Keratinocyte (primary cell): ENCODE measurements at regions not wholly inside any gene's neighbourhood (a gene's known extent, or its start where the extent isn't known, plus 50 kb on each side); places are given as distances from the start of the nearest gene placed in this dataset.

ENCODE experiments used
- DNase-seq: peaks from one replicate; pipeline ENCODE4 v3.0.0-alpha.2; 2011; ENCODE audit warnings: low read depth, missing footprints, low spot score
- FAIRE-seq: peaks from 2 replicates; lab custom pipeline; 2011; peaks lifted over from hg19 to GRCh38; lab: Jason Lieb, UNC
- H2AFZ ChIP-seq: 2 replicates; pipeline ENCODE4 v1.6.0; 2012; ENCODE audit warnings: low read length, control low read depth, inconsistent platforms; ENCODE audit not compliant: control insufficient read depth
- H3K27ac ChIP-seq: 2 replicates; pipeline ENCODE4 v1.5.1; 2011; ENCODE audit warnings: low read length; ENCODE audit not compliant: control insufficient read depth, insufficient read depth
- H3K27me3 ChIP-seq: 3 replicates; pipeline ENCODE4 v1.6.0; 2011; ENCODE audit warnings: low read length; ENCODE audit not compliant: control insufficient read depth, insufficient read depth; ENCODE audit errors: extremely low read depth
- H3K36me3 ChIP-seq, 2 experiments: 2 replicates in 1 of 2; 3 replicates in 1 of 2; pipeline ENCODE4 v1.5.1; 2011; ENCODE audit warnings: low read length in 2 of 2, mild to moderate bottlenecking in 1 of 2; ENCODE audit not compliant: control insufficient read depth in 2 of 2, insufficient read depth in 2 of 2; ENCODE audit errors: extremely low read depth in 1 of 2
- H3K4me1 ChIP-seq: 3 replicates; pipeline ENCODE4 v1.5.1; 2011; ENCODE audit warnings: low read length; ENCODE audit not compliant: control insufficient read depth, insufficient read depth; ENCODE audit errors: extremely low read depth
- H3K4me2 ChIP-seq: 3 replicates; pipeline ENCODE4 v1.6.0; 2011; ENCODE audit warnings: low read depth, low read length; ENCODE audit not compliant: control insufficient read depth, insufficient read depth; ENCODE audit errors: extremely low read depth
- H3K4me3 ChIP-seq, 3 experiments: fragments of 200-600 bp in 1 of 3; sonication (generic) in 1 of 3; 2 replicates in 2 of 3; 3 replicates in 1 of 3; pipeline ENCODE4 v1.5.1; 2011 to 2016; ENCODE audit warnings: low read length in 3 of 3, mild to moderate bottlenecking in 3 of 3, control low read depth in 2 of 3, inconsistent platforms in 1 of 3, low read depth in 1 of 3, mixed read lengths in 1 of 3, mixed run types in 1 of 3, moderate library complexity in 1 of 3; ENCODE audit not compliant: control insufficient read depth in 2 of 3, insufficient read depth in 2 of 3; ENCODE audit errors: extremely low read depth in 1 of 3
- H3K79me2 ChIP-seq: 2 replicates; pipeline ENCODE4 v1.6.0; 2012; ENCODE audit warnings: low read length; ENCODE audit not compliant: control insufficient read depth, insufficient read depth
- H3K9ac ChIP-seq: 3 replicates; pipeline ENCODE4 v1.6.0; 2011; ENCODE audit warnings: low read length; ENCODE audit not compliant: control insufficient read depth, insufficient read depth; ENCODE audit errors: extremely low read depth
- H3K9me1 ChIP-seq: 3 replicates; pipeline ENCODE4 v1.6.0; 2011; ENCODE audit warnings: low read length; ENCODE audit not compliant: control insufficient read depth, insufficient read depth; ENCODE audit errors: extremely low read depth
- H3K9me3 ChIP-seq: 2 replicates; pipeline ENCODE4 v1.5.1; 2012; ENCODE audit warnings: low read depth, low read length; ENCODE audit not compliant: control insufficient read depth
- H4K20me1 ChIP-seq: 3 replicates; pipeline ENCODE4 v1.6.0; 2011; ENCODE audit warnings: low read length; ENCODE audit not compliant: control insufficient read depth, insufficient read depth; ENCODE audit errors: extremely low read depth
- CTCF ChIP-seq, 3 experiments: IDR thresholded peaks in 1 of 3; conservative IDR thresholded peaks in 1 of 3; optimal IDR thresholded peaks in 1 of 3; 2 replicates in 2 of 3; 3 replicates in 1 of 3; pipeline versions ENCODE3 to v1.5.1; 2011; ENCODE audit warnings: low read length in 3 of 3, mild to moderate bottlenecking in 3 of 3, moderate library complexity in 2 of 3, control low read depth in 1 of 3, inconsistent platforms in 1 of 3; ENCODE audit not compliant: insufficient read depth in 2 of 3; ENCODE audit errors: extremely low read depth in 1 of 3
- EZH2 ChIP-seq: IDR thresholded peaks from one replicate; pipeline ENCODE4 v1.6.1; 2012; ENCODE audit warnings: inconsistent platforms, mild to moderate bottlenecking, low read length, moderate library complexity
- dilution Hi-C: fragments of 300-500 bp; cut with MboI; formaldehyde crosslinking; loops from one replicate; pipeline ENCODE4 v1.7.0; 2020; ENCODE audit warnings: low sequenced_read_pairs; ENCODE audit not compliant: extremely low pct_ligation_motif_present

- Histone ChIP-seq H3K9ac (no peak overlapping the region), H3K36me3 (no peaks in the 10 kb centered on the region), H3K4me2 (no peak overlapping the region), H3K27ac (no peak overlapping the region), H3K27me3 (no peaks in the 10 kb centered on the region), H3K9me1 (no peaks in the 10 kb centered on the region), H3K9me3 (no peaks in the 10 kb centered on the region), H2AFZ (no peak overlapping the region), H3K79me2 (no peaks in the 10 kb centered on the region), H3K4me3 (no peak overlapping the region), H4K20me1 (no peaks in the 10 kb centered on the region), H3K4me1 (no peaks in the 10 kb centered on the region)
- TF ChIP-seq CTCF (optimal IDR thresholded peaks at IDR 0.05 in 1 of 3, IDR thresholded peaks at IDR 0.05 in 1 of 3, conservative IDR thresholded peaks at IDR 0.05 in 1 of 3; ENCODE audit: extremely low read depth in 1 of 3, insufficient read depth in 2 of 3, low read length in 3 of 3) (no peak), EZH2 (no peak)
- FAIRE-seq (no peak), DNase-seq (no peak)
- dilution Hi-C loops: no loop called here
Measured at GRCh38 chr7:42429339-42429738, 192.3 kb upstream of the GLI3 start.

DNA sequence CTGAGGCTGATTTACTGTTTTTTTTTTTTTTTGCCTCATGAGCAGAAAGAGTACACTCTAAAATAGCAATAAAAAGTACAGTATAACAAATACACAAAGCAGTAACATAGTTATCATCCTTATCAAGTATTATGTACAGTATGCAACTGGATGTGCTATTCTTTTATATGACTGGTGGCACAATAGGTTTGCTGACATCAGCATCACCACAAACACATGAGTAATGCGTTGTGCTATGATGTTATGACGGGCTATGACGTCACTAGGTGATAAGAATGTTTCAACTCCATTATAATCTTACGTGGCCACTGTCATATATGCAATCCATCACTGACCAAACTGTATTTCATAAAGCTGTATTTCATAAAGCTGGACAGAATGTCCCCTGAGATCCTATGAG is 189.2 kb upstream of the GLI3 start:
- Histone ChIP-seq H3K4me1 (no peaks in the 10 kb centered on the region), H3K9ac (no peak overlapping the region), H3K79me2 (no peaks in the 10 kb centered on the region), H3K9me3 (no peaks in the 10 kb centered on the region), H3K9me1 (no peaks in the 10 kb centered on the region), H3K27me3 (no peaks in the 10 kb centered on the region), H3K4me3 (no peak overlapping the region), H2AFZ (no peak overlapping the region), H3K36me3 (no peaks in the 10 kb centered on the region), H3K4me2 (no peak overlapping the region), H4K20me1 (no peaks in the 10 kb centered on the region), H3K27ac (no peak overlapping the region)
- FAIRE-seq (no peak), DNase-seq (no peak)
- TF ChIP-seq CTCF (optimal IDR thresholded peaks at IDR 0.05 in 1 of 3, IDR thresholded peaks at IDR 0.05 in 1 of 3, conservative IDR thresholded peaks at IDR 0.05 in 1 of 3; ENCODE audit: extremely low read depth in 1 of 3, insufficient read depth in 2 of 3, low read length in 3 of 3): no peak
- dilution Hi-C loops: no loop called here
